ENCODE measurements at regions not wholly inside any gene's neighbourhood (a gene's known extent, or its start where the extent isn't known, plus 50 kb on each side); places are given as distances from the start of the nearest gene placed in this dataset.

DNA sequence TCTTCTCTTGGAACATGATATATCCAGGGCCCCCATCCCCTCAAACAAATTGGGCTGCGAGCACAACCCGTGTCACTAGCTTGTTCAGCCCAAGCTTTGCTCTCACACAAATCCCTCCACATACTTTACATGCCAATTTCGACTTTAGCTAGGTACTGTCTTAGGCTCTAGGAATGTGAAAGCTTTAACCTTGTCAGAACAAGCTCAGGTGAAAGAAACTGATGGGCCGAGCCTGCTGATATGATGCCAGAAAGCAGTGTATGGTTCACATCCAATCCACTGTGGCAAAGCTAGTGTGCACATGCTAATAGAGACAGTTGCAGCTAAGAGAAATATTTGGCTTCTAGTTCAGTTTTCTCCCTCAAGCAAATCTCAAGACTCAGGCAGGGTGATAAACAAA, 79.5 kb downstream of the TNFSF18 start:
- TF ChIP-seq, protein P1, sequence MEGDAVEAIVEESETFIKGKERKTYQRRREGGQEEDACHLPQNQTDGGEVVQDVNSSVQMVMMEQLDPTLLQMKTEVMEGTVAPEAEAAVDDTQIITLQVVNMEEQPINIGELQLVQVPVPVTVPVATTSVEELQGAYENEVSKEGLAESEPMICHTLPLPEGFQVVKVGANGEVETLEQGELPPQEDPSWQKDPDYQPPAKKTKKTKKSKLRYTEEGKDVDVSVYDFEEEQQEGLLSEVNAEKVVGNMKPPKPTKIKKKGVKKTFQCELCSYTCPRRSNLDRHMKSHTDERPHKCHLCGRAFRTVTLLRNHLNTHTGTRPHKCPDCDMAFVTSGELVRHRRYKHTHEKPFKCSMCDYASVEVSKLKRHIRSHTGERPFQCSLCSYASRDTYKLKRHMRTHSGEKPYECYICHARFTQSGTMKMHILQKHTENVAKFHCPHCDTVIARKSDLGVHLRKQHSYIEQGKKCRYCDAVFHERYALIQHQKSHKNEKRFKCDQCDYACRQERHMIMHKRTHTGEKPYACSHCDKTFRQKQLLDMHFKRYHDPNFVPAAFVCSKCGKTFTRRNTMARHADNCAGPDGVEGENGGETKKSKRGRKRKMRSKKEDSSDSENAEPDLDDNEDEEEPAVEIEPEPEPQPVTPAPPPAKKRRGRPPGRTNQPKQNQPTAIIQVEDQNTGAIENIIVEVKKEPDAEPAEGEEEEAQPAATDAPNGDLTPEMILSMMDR (IDR thresholded peaks at IDR 0.05 in 2 of 3, conservative IDR thresholded peaks at IDR 0.05 in 1 of 3; ENCODE audit: borderline replicate concordance in 1 of 3, insufficient read depth in 1 of 3, low read depth in 2 of 3, low read length in 2 of 3), result no peak
- no peak for TF ChIP-seq RAD21 (IDR thresholded peaks at IDR 0.05; ENCODE audit: low read depth)
- no peak for TF ChIP-seq POLR2AphosphoS5 (IDR thresholded peaks at IDR 0.05; ENCODE audit: low read depth, low read length)
- no peak for TF ChIP-seq YY1 (IDR thresholded peaks at IDR 0.05; ENCODE audit: extremely low read depth, insufficient replicate concordance, low read depth, low read length)
- TF ChIP-seq CBX3 (IDR thresholded peaks at IDR 0.05; ENCODE audit: low read depth), result no peak
- TF ChIP-seq, protein P2, sequence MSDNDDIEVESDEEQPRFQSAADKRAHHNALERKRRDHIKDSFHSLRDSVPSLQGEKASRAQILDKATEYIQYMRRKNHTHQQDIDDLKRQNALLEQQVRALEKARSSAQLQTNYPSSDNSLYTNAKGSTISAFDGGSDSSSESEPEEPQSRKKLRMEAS (IDR thresholded peaks at IDR 0.05), result no peak
- TF ChIP-seq EZH2 (IDR thresholded peaks at IDR 0.05), result no peak
- TF ChIP-seq ZFX (IDR thresholded peaks at IDR 0.05), result no peak
- no peak for TF ChIP-seq FOSL1 (IDR thresholded peaks at IDR 0.05; ENCODE audit: low read depth)
- no peak for TF ChIP-seq POLR2A (IDR thresholded peaks at IDR 0.05; ENCODE audit: borderline replicate concordance, extremely low read depth, insufficient read depth, insufficient read length)
